ENCODE measurements at regions not wholly inside any gene's neighbourhood (a gene's known extent, or its start where the extent isn't known, plus 50 kb on each side); places are given as distances from the start of the nearest gene placed in this dataset.

DNA sequence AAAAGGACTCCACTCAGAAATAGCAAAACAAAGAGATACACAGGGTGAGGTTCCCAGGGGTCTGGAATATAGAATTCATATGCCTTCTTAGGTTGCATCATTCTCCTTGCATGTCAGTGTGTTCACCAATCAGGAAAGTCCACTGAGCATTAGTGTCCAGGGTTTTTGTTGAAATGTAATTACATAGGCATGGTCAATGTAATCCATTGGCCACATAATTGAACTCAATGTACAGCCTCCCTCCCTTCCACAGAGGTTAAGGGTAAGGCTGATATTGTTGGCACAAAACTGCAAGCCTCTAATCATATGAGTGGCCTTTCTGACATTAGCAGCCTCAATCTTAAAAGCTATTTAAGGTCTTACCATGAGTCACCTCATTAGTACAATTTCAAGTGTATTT is 736.1 kb upstream of the VSTM2A start:
- no peak overlapping the region for H2AFZ ChIP-seq
- DNase-seq: no peak
- H3K9me2 ChIP-seq (ENCODE audit: insufficient read depth): no peaks in the 10 kb centered on the region
- in situ Hi-C loops (cut with MboI): no loop called here
- no peaks in the 10 kb centered on the region for H3F3A ChIP-seq (ENCODE audit: insufficient read depth)
- no peak for TF ChIP-seq EZH2 (IDR thresholded peaks at IDR 0.05; ENCODE audit: insufficient read depth, poor library complexity, severe bottlenecking)
- no peaks in the 10 kb centered on the region for H3K9me3 ChIP-seq (ENCODE audit: low read depth)
- H3K4me1 ChIP-seq (ENCODE audit: insufficient read depth): no peaks in the 10 kb centered on the region
- H3K79me2 ChIP-seq (ENCODE audit: insufficient read depth): no peaks in the 10 kb centered on the region
- H4K20me1 ChIP-seq (ENCODE audit: insufficient read depth): no peaks in the 10 kb centered on the region
- H3K36me3 ChIP-seq (ENCODE audit: low read depth): no peaks in the 10 kb centered on the region
- H3K4me2 ChIP-seq (ENCODE audit: unreplicated experiment): no peak overlapping the region
- H3K27me3 ChIP-seq (replicated peaks; ENCODE audit: insufficient read depth): no peaks in the 10 kb centered on the region
- H3K4me3 ChIP-seq: no peak overlapping the region
- no peak overlapping the region for H3K27ac ChIP-seq
- no peak overlapping the region for H3K9ac ChIP-seq

DNA sequence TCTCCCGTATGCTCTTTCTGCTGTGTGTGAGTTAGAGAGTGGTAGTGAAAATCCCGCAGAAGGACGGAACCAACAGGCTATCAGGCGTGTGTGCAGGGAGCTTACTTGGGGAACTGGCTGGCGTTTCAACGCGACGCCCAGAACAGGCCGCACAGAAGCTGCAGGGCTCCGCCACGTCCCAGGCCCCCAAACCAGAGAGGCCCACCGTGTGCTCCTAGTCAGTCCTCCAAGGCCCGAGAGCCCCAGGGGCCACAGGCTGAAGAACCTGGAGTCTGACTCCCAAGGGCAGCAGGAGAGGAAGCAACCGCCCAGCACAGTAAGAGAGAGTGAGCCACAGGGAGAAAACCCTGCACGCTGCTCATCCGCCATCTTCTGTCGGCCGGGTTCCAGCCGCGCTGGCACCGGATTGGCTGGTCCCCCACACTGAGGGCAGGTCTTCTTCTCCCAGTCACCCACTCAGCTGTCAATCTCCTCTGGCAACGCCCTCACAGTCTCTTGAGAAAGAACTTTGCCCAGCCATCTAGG is 730.6 kb upstream of the VSTM2A start:
- in situ Hi-C loops (cut with MboI): no loop called here

DNA sequence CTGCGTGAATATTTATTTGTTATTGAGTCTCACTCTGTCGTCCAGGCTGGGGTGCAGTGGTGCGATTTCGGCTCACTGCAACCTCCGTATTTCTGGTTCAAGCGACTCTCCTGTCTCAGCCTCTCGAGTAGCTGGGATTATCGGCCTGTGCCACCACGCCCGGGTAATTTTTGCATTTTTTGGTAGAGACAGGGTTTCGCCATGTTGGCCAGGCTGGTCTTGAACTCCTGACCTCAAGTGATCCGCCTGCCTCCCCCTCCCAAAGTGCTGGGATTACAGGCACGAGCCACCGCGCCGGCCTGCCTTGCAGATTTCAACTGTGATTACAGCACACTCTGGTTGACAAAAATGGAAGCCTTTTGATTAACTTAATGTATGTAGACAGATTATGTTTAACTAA is 730.0 kb upstream of the VSTM2A start:
- in situ Hi-C loops (cut with MboI): no loop called here
- DNase-seq: no peak
- Histone ChIP-seq H3K36me3 (ENCODE audit: low read depth) (no peaks in the 10 kb centered on the region), H3K79me2 (ENCODE audit: insufficient read depth) (no peaks in the 10 kb centered on the region), H3K27me3 (replicated peaks; ENCODE audit: insufficient read depth) (no peaks in the 10 kb centered on the region), H2AFZ (no peak overlapping the region), H3K9ac (no peak overlapping the region), H4K20me1 (ENCODE audit: insufficient read depth) (no peaks in the 10 kb centered on the region), H3F3A (ENCODE audit: insufficient read depth) (no peaks in the 10 kb centered on the region), H3K4me1 (ENCODE audit: insufficient read depth) (no peaks in the 10 kb centered on the region), H3K9me3 (ENCODE audit: low read depth) (no peaks in the 10 kb centered on the region), H3K4me2 (ENCODE audit: unreplicated experiment) (no peak overlapping the region), H3K27ac (no peak overlapping the region), H3K4me3 (no peak overlapping the region), H3K9me2 (ENCODE audit: insufficient read depth) (no peaks in the 10 kb centered on the region)
- WGBS, 2 experiments (ENCODE audit: low coverage in 1 of 2, low lambda C conversion rate in 2 of 2, missing lambda C conversion rate in 2 of 2): 60 to 67% methylated on average over 16 of the region's 16 CpGs
- no peak for TF ChIP-seq EZH2phosphoT487 (IDR thresholded peaks at IDR 0.05; ENCODE audit: insufficient read depth, low read depth)
- no peak for TF ChIP-seq EZH2 (IDR thresholded peaks at IDR 0.05; ENCODE audit: insufficient read depth, poor library complexity, severe bottlenecking)

More for the DNA sequence above, 730.6 kb upstream of the VSTM2A start:
- Histone ChIP-seq H3K9me3 (ENCODE audit: low read depth) (no peaks in the 10 kb centered on the region), H3K9ac (no peak overlapping the region), H3K4me1 (ENCODE audit: insufficient read depth) (no peaks in the 10 kb centered on the region), H3K9me2 (ENCODE audit: insufficient read depth) (no peaks in the 10 kb centered on the region), H3K36me3 (ENCODE audit: low read depth) (no peaks in the 10 kb centered on the region), H3K4me2 (ENCODE audit: unreplicated experiment) (no peak overlapping the region), H3K27ac (no peak overlapping the region), H4K20me1 (ENCODE audit: insufficient read depth) (no peaks in the 10 kb centered on the region), H3K4me3 (no peak overlapping the region), H3F3A (ENCODE audit: insufficient read depth) (no peaks in the 10 kb centered on the region), H3K79me2 (ENCODE audit: insufficient read depth) (no peaks in the 10 kb centered on the region), H2AFZ (no peak overlapping the region), H3K27me3 (replicated peaks; ENCODE audit: insufficient read depth) (no peaks in the 10 kb centered on the region)
- no peak for DNase-seq
- 66 to 67% methylated on average over 22 of the region's 22 CpGs for WGBS, 2 experiments (ENCODE audit: low coverage in 1 of 2, low lambda C conversion rate in 2 of 2, missing lambda C conversion rate in 2 of 2)
- TF ChIP-seq EZH2 (IDR thresholded peaks at IDR 0.05; ENCODE audit: insufficient read depth, poor library complexity, severe bottlenecking): no peak
- TF ChIP-seq EZH2phosphoT487 (IDR thresholded peaks at IDR 0.05; ENCODE audit: insufficient read depth, low read depth): no peak

DNA sequence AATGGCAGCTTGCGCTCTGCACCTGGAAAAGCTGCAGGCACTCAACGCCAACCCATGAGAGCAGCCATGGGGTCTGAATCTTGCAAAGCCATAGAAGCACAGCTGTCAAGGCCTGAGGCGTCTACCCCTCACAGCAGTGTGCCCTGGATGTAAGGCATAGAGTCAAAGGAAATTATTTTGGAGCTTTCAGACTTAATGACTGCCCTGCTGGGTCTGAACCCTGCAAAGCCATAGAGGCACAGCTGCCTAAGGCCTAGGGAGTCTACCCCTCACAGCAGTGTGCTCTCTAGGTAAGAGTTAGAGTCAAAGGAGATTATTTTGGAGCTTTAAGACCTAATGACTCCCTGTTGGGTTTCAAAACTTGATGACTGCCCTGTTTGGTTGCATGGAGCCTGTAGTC is 706.9 kb upstream of the VSTM2A start:
- no peaks in the 10 kb centered on the region for H4K20me1 ChIP-seq (ENCODE audit: insufficient read depth)
- H3K36me3 ChIP-seq (ENCODE audit: low read depth): no peaks in the 10 kb centered on the region
- in situ Hi-C loops (cut with MboI): no loop called here
- no peaks in the 10 kb centered on the region for H3K9me3 ChIP-seq (ENCODE audit: low read depth)
- H3K9me2 ChIP-seq (ENCODE audit: insufficient read depth): no peaks in the 10 kb centered on the region
- H3K4me2 ChIP-seq (ENCODE audit: unreplicated experiment): no peak overlapping the region
- H3K9ac ChIP-seq: no peak overlapping the region
- H3K27me3 ChIP-seq (replicated peaks; ENCODE audit: insufficient read depth): no peaks in the 10 kb centered on the region
- H3K4me1 ChIP-seq (ENCODE audit: insufficient read depth): no peaks in the 10 kb centered on the region
- H3K27ac ChIP-seq: no peak overlapping the region
- H3K79me2 ChIP-seq (ENCODE audit: insufficient read depth): no peaks in the 10 kb centered on the region
- H2AFZ ChIP-seq: no peak overlapping the region
- 29 to 38% methylated on average over 3 of the region's 3 CpGs for WGBS, 2 experiments (ENCODE audit: low coverage in 1 of 2, low lambda C conversion rate in 2 of 2, missing lambda C conversion rate in 2 of 2)
- H3F3A ChIP-seq (ENCODE audit: insufficient read depth): no peaks in the 10 kb centered on the region
- DNase-seq: no peak
- TF ChIP-seq EZH2 (IDR thresholded peaks at IDR 0.05; ENCODE audit: insufficient read depth, poor library complexity, severe bottlenecking) (no peak), EZH2phosphoT487 (IDR thresholded peaks at IDR 0.05; ENCODE audit: insufficient read depth, low read depth) (no peak)
- no peak overlapping the region for H3K4me3 ChIP-seq

DNA sequence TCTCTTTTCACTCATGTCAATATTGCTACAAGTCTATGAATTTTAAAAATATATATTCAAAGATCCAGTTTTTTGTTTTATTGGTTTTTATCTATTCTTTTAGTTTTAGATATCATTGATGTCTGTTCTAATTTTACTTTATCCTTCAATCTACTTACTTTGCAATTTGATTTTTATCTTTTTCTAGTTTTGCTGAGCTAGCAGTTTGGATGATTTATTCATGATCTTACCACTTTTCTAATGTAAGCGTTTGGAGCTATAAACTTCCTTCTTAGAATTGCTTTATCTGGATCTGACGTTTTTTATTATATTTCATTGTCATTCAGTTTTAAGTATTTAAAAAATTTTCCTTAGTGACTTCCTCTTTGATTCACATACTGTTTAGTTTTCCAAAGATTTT is 664.5 kb upstream of the VSTM2A start:
- H3K4me3 ChIP-seq: no peak overlapping the region
- H3K79me2 ChIP-seq (ENCODE audit: insufficient read depth): no peaks in the 10 kb centered on the region
- H3F3A ChIP-seq (ENCODE audit: insufficient read depth): no peaks in the 10 kb centered on the region
- DNase-seq: no peak
- no peak overlapping the region for H3K27ac ChIP-seq
- WGBS, 2 experiments (ENCODE audit: low coverage in 1 of 2, low lambda C conversion rate in 2 of 2, missing lambda C conversion rate in 2 of 2): 13 to 16% methylated on average over 2 of the region's 2 CpGs
- no peaks in the 10 kb centered on the region for H3K4me1 ChIP-seq (ENCODE audit: insufficient read depth)
- no peaks in the 10 kb centered on the region for H3K9me3 ChIP-seq (ENCODE audit: low read depth)
- no peak overlapping the region for H3K9ac ChIP-seq
- TF ChIP-seq EZH2 (IDR thresholded peaks at IDR 0.05; ENCODE audit: insufficient read depth, poor library complexity, severe bottlenecking) (no peak), EZH2phosphoT487 (IDR thresholded peaks at IDR 0.05; ENCODE audit: insufficient read depth, low read depth) (no peak)
- H3K9me2 ChIP-seq (ENCODE audit: insufficient read depth): no peaks in the 10 kb centered on the region
- H3K4me2 ChIP-seq (ENCODE audit: unreplicated experiment): no peak overlapping the region
- H2AFZ ChIP-seq: no peak overlapping the region
- H3K36me3 ChIP-seq (ENCODE audit: low read depth): no peaks in the 10 kb centered on the region
- H3K27me3 ChIP-seq (replicated peaks; ENCODE audit: insufficient read depth): no peaks in the 10 kb centered on the region
- in situ Hi-C loops (cut with MboI): no loop called here
- H4K20me1 ChIP-seq (ENCODE audit: insufficient read depth): no peaks in the 10 kb centered on the region
